ENCODE measurements at regions not wholly inside any gene's neighbourhood (a gene's known extent, or its start where the extent isn't known, plus 50 kb on each side); places are given as distances from the start of the nearest gene placed in this dataset.

GRCh38 chr3:103055021-103055520 lies 620.3 kb downstream of the ZPLD1 start:
- TF ChIP-seq EZH2 (IDR thresholded peaks at IDR 0.05) (no peak), CTCF (IDR thresholded peaks at IDR 0.05) (no peak), EZH2phosphoT487 (IDR thresholded peaks at IDR 0.05) (no peak)

Measured in neural progenitor cell (in vitro differentiated cells).